ENCODE measurements at regions not wholly inside any gene's neighbourhood (a gene's known extent, or its start where the extent isn't known, plus 50 kb on each side); places are given as distances from the start of the nearest gene placed in this dataset.

DNA sequence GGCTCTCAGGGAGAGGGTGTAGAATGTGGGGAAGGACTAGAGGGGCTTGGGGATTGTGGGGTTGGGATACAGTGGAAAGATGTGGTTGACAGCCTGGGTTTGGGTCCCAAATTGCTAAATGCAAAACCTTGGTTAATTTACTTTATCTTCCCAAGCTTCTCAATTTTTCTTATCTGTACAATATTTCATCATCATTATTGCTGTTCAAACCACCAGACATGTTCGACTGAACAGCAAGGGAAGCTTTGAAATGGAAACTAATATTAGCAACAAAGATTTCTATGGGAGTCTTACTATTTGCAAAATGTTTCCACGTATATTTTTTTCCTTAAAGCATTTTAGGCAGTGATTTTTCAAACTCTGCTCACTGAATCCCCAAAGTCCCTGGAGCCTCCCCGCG is 67.0 kb upstream of the KAZN start:
- TF ChIP-seq, protein P1, sequence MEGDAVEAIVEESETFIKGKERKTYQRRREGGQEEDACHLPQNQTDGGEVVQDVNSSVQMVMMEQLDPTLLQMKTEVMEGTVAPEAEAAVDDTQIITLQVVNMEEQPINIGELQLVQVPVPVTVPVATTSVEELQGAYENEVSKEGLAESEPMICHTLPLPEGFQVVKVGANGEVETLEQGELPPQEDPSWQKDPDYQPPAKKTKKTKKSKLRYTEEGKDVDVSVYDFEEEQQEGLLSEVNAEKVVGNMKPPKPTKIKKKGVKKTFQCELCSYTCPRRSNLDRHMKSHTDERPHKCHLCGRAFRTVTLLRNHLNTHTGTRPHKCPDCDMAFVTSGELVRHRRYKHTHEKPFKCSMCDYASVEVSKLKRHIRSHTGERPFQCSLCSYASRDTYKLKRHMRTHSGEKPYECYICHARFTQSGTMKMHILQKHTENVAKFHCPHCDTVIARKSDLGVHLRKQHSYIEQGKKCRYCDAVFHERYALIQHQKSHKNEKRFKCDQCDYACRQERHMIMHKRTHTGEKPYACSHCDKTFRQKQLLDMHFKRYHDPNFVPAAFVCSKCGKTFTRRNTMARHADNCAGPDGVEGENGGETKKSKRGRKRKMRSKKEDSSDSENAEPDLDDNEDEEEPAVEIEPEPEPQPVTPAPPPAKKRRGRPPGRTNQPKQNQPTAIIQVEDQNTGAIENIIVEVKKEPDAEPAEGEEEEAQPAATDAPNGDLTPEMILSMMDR (conservative IDR thresholded peaks at IDR 0.05), result no peak
- no peak for TF ChIP-seq ZFX (IDR thresholded peaks at IDR 0.05)

Measured in C4-2B (cell line).